SK-N-SH (cell line): ENCODE measurements at regions not wholly inside any gene's neighbourhood (a gene's known extent, or its start where the extent isn't known, plus 50 kb on each side); places are given as distances from the start of the nearest gene placed in this dataset.

Experiments
- CTCF ChIA-PET: fragments of 300-600, 350-600 bp; formaldehyde crosslinking; extraction: SDS; loops from one replicate; lab custom pipeline; 2021; lab: Yijun Ruan, JAX
- POLR2A ChIA-PET: fragments of 350-600 bp; sonication (Branson Sonifier 250); formaldehyde crosslinking; extraction: SDS; loops from one replicate; lab custom pipeline; 2020; ENCODE audit warnings: antibody characterized with exemption, inconsistent platforms; lab: Yijun Ruan, JAX
- DNase-seq: peaks from one replicate; pipeline ENCODE4 v3.0.0; 2012
- H2AFZ ChIP-seq: fragments of 200-600 bp; sonication (generic); 2 replicates; pipeline ENCODE4 v1.8.1; 2016; ENCODE audit warnings: antibody characterized with exemption, mild to moderate bottlenecking, low read depth
- H3F3A ChIP-seq: fragments of 200-600 bp; sonication (generic); replicated peaks from 2 replicates; pipeline ENCODE3; 2016; ENCODE audit warnings: antibody characterized with exemption, mild to moderate bottlenecking; ENCODE audit not compliant: insufficient read depth
- H3K27ac ChIP-seq, 2 experiments: fragments of 200-500 bp in 1 of 2; fragments of 200-600 bp in 1 of 2; sonication (Bioruptor generic) in 1 of 2; sonication (generic), shearing (Covaris generic) in 1 of 2; 2 replicates each; pipeline versions ENCODE4 v1.5.1 to v1.6.1; 2014 to 2016; ENCODE audit warnings: low read depth in 2 of 2, inconsistent platforms in 1 of 2, low read length in 1 of 2, mild to moderate bottlenecking in 1 of 2, mixed read lengths in 1 of 2
- H3K27me3 ChIP-seq: fragments of 200-600 bp; sonication (generic), shearing (Covaris generic); 2 replicates; pipeline ENCODE4 v1.6.1; 2016; ENCODE audit warnings: mixed run types; ENCODE audit not compliant: insufficient read depth
- H3K36me3 ChIP-seq, 2 experiments: fragments of 200-500 bp in 1 of 2; fragments of 200-600 bp in 1 of 2; sonication (Bioruptor generic) in 1 of 2; sonication (generic) in 1 of 2; replicated peaks in 1 of 2; 2 replicates each; pipeline versions ENCODE3 to v1.5.1; 2014 to 2016; ENCODE audit warnings: low read length in 1 of 2, mild to moderate bottlenecking in 1 of 2; ENCODE audit not compliant: insufficient read depth in 2 of 2, control insufficient read depth in 1 of 2
- H3K4me1 ChIP-seq, 2 experiments: fragments of 200-500 bp in 1 of 2; fragments of 200-600 bp in 1 of 2; sonication (Bioruptor generic) in 1 of 2; sonication (generic), shearing (Covaris generic) in 1 of 2; 2 replicates each; pipeline versions ENCODE4 v1.5.1 to v1.6.1; 2014 to 2016; ENCODE audit warnings: low read depth in 1 of 2, low read length in 1 of 2, mixed run types in 1 of 2; ENCODE audit not compliant: insufficient read depth in 2 of 2, control insufficient read depth in 1 of 2
- H3K4me2 ChIP-seq: fragments of 200-600 bp; sonication (generic), shearing (Covaris generic); 2 replicates; pipeline ENCODE4 v1.6.1; 2017; ENCODE audit warnings: mixed run types
- H3K4me3 ChIP-seq, 2 experiments: fragments of 200-500 bp in 1 of 2; fragments of 200-600 bp in 1 of 2; sonication (Bioruptor generic) in 1 of 2; sonication (generic), shearing (Covaris generic) in 1 of 2; 2 replicates each; pipeline versions ENCODE4 v1.5.1 to v1.8.1; 2014 to 2016; ENCODE audit warnings: low read depth in 2 of 2, inconsistent platforms in 1 of 2, low read length in 1 of 2, mild to moderate bottlenecking in 1 of 2, mixed read lengths in 1 of 2, moderate library complexity in 1 of 2
- H3K79me2 ChIP-seq: fragments of 200-600 bp; sonication (generic); 2 replicates; pipeline ENCODE4 v1.8.1; 2017; ENCODE audit warnings: mild to moderate bottlenecking; ENCODE audit not compliant: insufficient read depth
- H3K9ac ChIP-seq: fragments of 200-600 bp; sonication (generic); 2 replicates; pipeline ENCODE4 v1.6.1; 2017; ENCODE audit warnings: mixed run types
- H3K9me2 ChIP-seq: fragments of 200-600 bp; sonication (generic); 2 replicates; pipeline ENCODE4 v1.6.1; 2017; ENCODE audit warnings: mixed run types
- H3K9me3 ChIP-seq: fragments of 200-600 bp; sonication (generic); 2 replicates; pipeline ENCODE4 v1.6.1; 2017; ENCODE audit warnings: mixed run types, mild to moderate bottlenecking, moderate library complexity
- H4K20me1 ChIP-seq: fragments of 200-600 bp; sonication (generic); 2 replicates; pipeline ENCODE4 v1.6.1; 2017; ENCODE audit warnings: mild to moderate bottlenecking, mixed run types; ENCODE audit not compliant: insufficient read depth
- ELF1 ChIP-seq: IDR thresholded peaks from 2 replicates; pipeline ENCODE4 v1.4.0; 2012
- EZH2phosphoT487 ChIP-seq: fragments of 200-600 bp; sonication (generic); IDR thresholded peaks from 2 replicates; pipeline ENCODE4 v1.6.1; 2017; ENCODE audit warnings: low read depth, mixed run types, mild to moderate bottlenecking, antibody characterized with exemption, moderate library complexity, borderline replicate concordance
- FOSL2 ChIP-seq: IDR thresholded peaks from 2 replicates; pipeline ENCODE4 v1.4.0; 2012; ENCODE audit warnings: low read depth, mild to moderate bottlenecking, moderate library complexity, borderline replicate concordance
- FOXM1 ChIP-seq: IDR thresholded peaks from 2 replicates; pipeline ENCODE4 v1.4.0; 2012; ENCODE audit warnings: low read depth, mild to moderate bottlenecking
- IRF3 ChIP-seq: fragments of 150-350 bp; IDR thresholded peaks from 2 replicates; pipeline ENCODE4 v1.6.1; 2016; ENCODE audit warnings: mild to moderate bottlenecking, low read depth, low read length
- JUND ChIP-seq: IDR thresholded peaks from 2 replicates; pipeline ENCODE4 v1.4.0; 2012
- PBX3 ChIP-seq: IDR thresholded peaks from 2 replicates; pipeline ENCODE4; 2012
- RXRA ChIP-seq: IDR thresholded peaks from 2 replicates; pipeline ENCODE4 v1.4.0; 2012; ENCODE audit warnings: low read depth, mild to moderate bottlenecking, borderline replicate concordance
- TAF1 ChIP-seq: IDR thresholded peaks from 2 replicates; pipeline ENCODE4 v1.6.1; 2012; ENCODE audit warnings: low read depth, mild to moderate bottlenecking, low read length, moderate library complexity, borderline replicate concordance
- TCF12 ChIP-seq: IDR thresholded peaks from 2 replicates; pipeline ENCODE4 v1.4.0; 2012
- WGBS: methylation state at CpG from one replicate; pipeline ENCODE4 v1.1.6; 2017; ENCODE audit warnings: low lambda C conversion rate; 5-methylcytosine and 5-hydroxymethylcytosine counted together
- TF ChIP-seq, protein P1 (sequence below): fragments of 150-350 bp; IDR thresholded peaks from 2 replicates; pipeline ENCODE4 v1.6.1; 2017; ENCODE audit warnings: antibody characterized with exemption, low read length, low read depth, borderline replicate concordance
- TF ChIP-seq, protein P2 (sequence below): IDR thresholded peaks from 2 replicates; pipeline ENCODE4 v1.4.0; 2012; ENCODE audit warnings: low read depth

GRCh38 chr6:159483259-159483658 is 209.8 kb downstream of the SOD2 start:
- Histone ChIP-seq H3K4me1 (no peaks in the 10 kb centered on the region), H3K9me3 (no peaks in the 10 kb centered on the region; the same call in 1 of the 2 replicates), H3K9ac (no peak overlapping the region), H2AFZ (no peak overlapping the region), H3K27me3 (peaks cover 5% of the 10 kb centered on the region; the same call in 1 of the 2 replicates), H3K9me2 (no peaks in the 10 kb centered on the region), H3F3A (no peaks in the 10 kb centered on the region), H3K79me2 (no peaks in the 10 kb centered on the region), H3K4me2 (no peak overlapping the region), H4K20me1 (no peaks in the 10 kb centered on the region), H3K36me3 (no peaks in the 10 kb centered on the region), H3K27ac (no peak overlapping the region), H3K4me3 (no peak overlapping the region)
- WGBS, result 0% methylated on average over 3 of the region's 3 CpGs
- ChIA-PET POLR2A (no interaction called here), CTCF (no interaction called here)
- TF ChIP-seq, protein P1, sequence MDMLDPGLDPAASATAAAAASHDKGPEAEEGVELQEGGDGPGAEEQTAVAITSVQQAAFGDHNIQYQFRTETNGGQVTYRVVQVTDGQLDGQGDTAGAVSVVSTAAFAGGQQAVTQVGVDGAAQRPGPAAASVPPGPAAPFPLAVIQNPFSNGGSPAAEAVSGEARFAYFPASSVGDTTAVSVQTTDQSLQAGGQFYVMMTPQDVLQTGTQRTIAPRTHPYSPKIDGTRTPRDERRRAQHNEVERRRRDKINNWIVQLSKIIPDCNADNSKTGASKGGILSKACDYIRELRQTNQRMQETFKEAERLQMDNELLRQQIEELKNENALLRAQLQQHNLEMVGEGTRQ, result no peak
- TF ChIP-seq TCF12 (no peak), EZH2phosphoT487 (no peak), RXRA (no peak), PBX3 (no peak)
- TF ChIP-seq, protein P2, sequence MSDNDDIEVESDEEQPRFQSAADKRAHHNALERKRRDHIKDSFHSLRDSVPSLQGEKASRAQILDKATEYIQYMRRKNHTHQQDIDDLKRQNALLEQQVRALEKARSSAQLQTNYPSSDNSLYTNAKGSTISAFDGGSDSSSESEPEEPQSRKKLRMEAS, result no peak
- DNase-seq, result no peak

- Histone ChIP-seq H3K79me2 (no peaks in the 10 kb centered on the region), H3K36me3 (no peaks in the 10 kb centered on the region), H3K9me3 (no peaks in the 10 kb centered on the region; the same call in 1 of the 2 replicates), H3K4me2 (no peak overlapping the region), H4K20me1 (no peaks in the 10 kb centered on the region), H3K4me3 (no peak overlapping the region), H3K27me3 (peaks cover 5% of the 10 kb centered on the region; the same call in 1 of the 2 replicates)
- DNase-seq, result no peak
- WGBS, result 0% methylated on average over 1 of the region's 1 CpG
- CTCF ChIA-PET, result no interaction called here
- no peak for TF ChIP-seq IRF3
- TF ChIP-seq FOXM1, result no peak
- TF ChIP-seq ELF1, result no peak
- TF ChIP-seq PBX3, result no peak
- no peak for TF ChIP-seq FOSL2
- no peak for TF ChIP-seq JUND
- no peak for TF ChIP-seq TAF1
- no peak for TF ChIP-seq TCF12
- TF ChIP-seq, all 33 proteins: peak for 0
- no peak overlapping the region for H3K9ac ChIP-seq
- no peaks in the 10 kb centered on the region for H3K9me2 ChIP-seq
- no peaks in the 10 kb centered on the region for H3K4me1 ChIP-seq
- no peak overlapping the region for H3K27ac ChIP-seq
- H3F3A ChIP-seq, result no peaks in the 10 kb centered on the region
- no peak overlapping the region for H2AFZ ChIP-seq
- POLR2A ChIA-PET, result no interaction called here
Measured at GRCh38 chr6:159481897-159482296, 211.1 kb downstream of the SOD2 start.
